Suprapubic skin (tissue), 4 donors: ENCODE measurements at regions not wholly inside any gene's neighbourhood (a gene's known extent, or its start where the extent isn't known, plus 50 kb on each side); places are given as distances from the start of the nearest gene placed in this dataset.

Experiments used
- CTCF ChIP-seq, 2 donors: fragments of 200-600 bp in 1 of 2; fragments of 450-650 bp in 1 of 2; sonication (generic) in 1 of 2; IDR thresholded peaks; one replicate each; pipeline ENCODE4 v1.5.1; 2016 to 2019; ENCODE audit warnings: antibody characterized with exemption in 2 of 2, mild to moderate bottlenecking in 1 of 2, moderate library complexity in 1 of 2
- EP300 ChIP-seq: sonication (generic); formaldehyde crosslinking; IDR thresholded peaks from one replicate; pipeline ENCODE4 v1.6.1; 2017; ENCODE audit warnings: antibody characterized with exemption
- POLR2A ChIP-seq, 2 donors: fragments of 450-650 bp; IDR thresholded peaks; one replicate each; pipeline ENCODE4 v1.6.1; 2017; ENCODE audit warnings: antibody characterized with exemption in 2 of 2, mild to moderate bottlenecking in 2 of 2, moderate library complexity in 2 of 2
- POLR2AphosphoS5 ChIP-seq, 3 donors: sonication (generic); formaldehyde crosslinking; IDR thresholded peaks; one replicate each; pipeline ENCODE4 v1.6.1; 2017; ENCODE audit warnings: antibody characterized with exemption in 3 of 3

DNA sequence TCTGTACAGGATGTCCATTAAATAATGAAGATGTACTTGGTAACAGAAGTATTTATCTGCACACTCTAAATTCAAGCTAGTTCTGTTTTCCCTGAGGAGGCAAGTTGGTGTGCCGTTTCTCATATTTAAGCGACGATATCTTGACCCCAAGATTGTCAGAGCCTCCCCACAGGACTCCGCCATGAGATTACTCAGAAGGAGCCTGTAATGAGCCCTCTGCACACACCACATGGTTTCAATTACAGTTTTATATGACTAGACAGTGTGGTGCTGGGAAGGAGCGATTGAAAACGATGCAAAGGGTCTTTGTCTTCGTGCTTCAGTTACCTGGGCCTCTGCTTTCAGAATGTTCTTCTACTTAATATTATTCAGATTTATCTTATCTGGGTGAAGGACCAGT, 840.4 kb upstream of the WWC1 start:
- TF ChIP-seq CTCF (IDR thresholded peaks at IDR 0.05) = no peak
- TF ChIP-seq POLR2AphosphoS5 (IDR thresholded peaks at IDR 0.05) = no peak
- no peak for TF ChIP-seq POLR2A (IDR thresholded peaks at IDR 0.05)
- no peak for TF ChIP-seq EP300
